ENCODE measurements at regions not wholly inside any gene's neighbourhood (a gene's known extent, or its start where the extent isn't known, plus 50 kb on each side); places are given as distances from the start of the nearest gene placed in this dataset.

GRCh38 chr7:12879139-12879538 lies 191.7 kb downstream of the ARL4A start:
- no peak for TF ChIP-seq CTCF (IDR thresholded peaks at IDR 0.05)
- TF ChIP-seq EP300 (IDR thresholded peaks at IDR 0.05) = no peak

Data from sigmoid colon (tissue), 4 donors.